ENCODE measurements at regions not wholly inside any gene's neighbourhood (a gene's known extent, or its start where the extent isn't known, plus 50 kb on each side); places are given as distances from the start of the nearest gene placed in this dataset.

DNA sequence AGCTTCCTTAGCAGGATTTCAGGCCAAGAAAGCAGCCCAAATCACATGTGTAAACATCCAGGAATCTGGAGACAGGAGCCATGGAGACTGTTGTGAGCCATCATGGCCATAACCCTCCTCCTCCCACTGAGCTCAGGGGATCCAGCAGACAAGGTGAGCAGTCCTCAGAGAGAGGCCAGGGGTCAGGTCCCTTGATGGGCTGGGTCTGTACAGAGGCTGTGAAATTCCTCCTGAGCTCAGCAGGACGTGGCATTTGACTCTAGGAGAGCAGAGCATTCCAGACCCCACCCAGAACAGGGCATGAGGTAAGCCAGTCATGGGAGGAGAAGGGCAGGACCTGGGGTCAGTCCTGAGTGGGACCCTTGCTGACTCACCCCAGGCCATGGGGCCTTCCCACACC lies 67.0 kb upstream of the ACAN start:
- no peak for DNase-seq (ENCODE audit: low spot score in 2 of 2)
- Mint-ChIP-seq H3K9me3 (no peaks in the 10 kb centered on the region), H3K36me3 (no peaks in the 10 kb centered on the region), H3K27ac (no peak overlapping the region), H3K4me3 (no peak overlapping the region), H3K4me1 (no peaks in the 10 kb centered on the region)
- no peak for ATAC-seq

DNA sequence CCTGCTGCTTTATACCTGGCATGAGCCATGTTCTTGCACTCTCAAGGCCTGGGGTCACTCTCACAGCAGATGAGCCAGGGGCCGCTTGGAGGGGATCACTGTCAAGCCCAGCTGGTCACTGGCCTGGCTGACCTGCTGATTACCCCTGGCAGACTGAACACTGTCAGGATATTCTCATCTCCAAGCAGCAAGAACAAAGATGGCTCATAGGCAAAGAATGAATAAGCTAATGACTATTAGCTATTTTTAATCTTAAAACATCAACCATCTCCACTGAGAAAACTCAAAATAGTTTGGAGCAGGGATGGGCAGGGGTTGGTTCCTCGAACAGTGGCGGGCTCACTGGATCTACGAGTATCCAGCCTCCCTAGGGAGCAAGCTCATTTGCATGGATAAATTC lies 64.4 kb upstream of the ACAN start:
- H3K36me3 Mint-ChIP-seq: no peaks in the 10 kb centered on the region
- ATAC-seq (no peak), DNase-seq (ENCODE audit: low spot score in 2 of 2) (no peak)
- no peak overlapping the region for H3K4me3 Mint-ChIP-seq
- no peaks in the 10 kb centered on the region for H3K4me1 Mint-ChIP-seq
- no peaks in the 10 kb centered on the region for H3K9me3 Mint-ChIP-seq
- no peak overlapping the region for H3K27ac Mint-ChIP-seq

DNA sequence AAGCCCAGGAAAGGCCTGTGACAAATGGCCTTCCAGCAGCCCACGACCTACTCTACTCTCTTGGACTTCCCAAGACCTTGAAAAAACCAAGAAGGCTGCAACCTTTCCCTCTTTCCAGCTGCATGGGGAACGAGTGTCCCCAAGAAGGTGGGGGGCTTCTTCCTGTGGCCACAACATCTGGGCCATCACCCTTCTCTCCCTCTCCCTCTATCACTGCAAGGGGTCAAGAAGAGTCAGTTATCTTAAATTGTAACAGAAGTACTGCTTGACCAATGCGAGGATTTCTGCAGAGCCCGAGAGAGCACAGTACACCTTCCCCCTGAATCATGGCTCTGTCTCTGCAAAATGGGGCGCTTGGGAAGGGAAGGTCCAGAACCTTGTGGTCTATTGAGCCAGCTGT lies 63.7 kb upstream of the ACAN start:
- Mint-ChIP-seq H3K4me1 (no peaks in the 10 kb centered on the region), H3K9me3 (no peaks in the 10 kb centered on the region), H3K27ac (no peak overlapping the region), H3K36me3 (no peaks in the 10 kb centered on the region), H3K4me3 (no peak overlapping the region)
- no peak for ATAC-seq
- no peak for DNase-seq (ENCODE audit: low spot score in 2 of 2)

DNA sequence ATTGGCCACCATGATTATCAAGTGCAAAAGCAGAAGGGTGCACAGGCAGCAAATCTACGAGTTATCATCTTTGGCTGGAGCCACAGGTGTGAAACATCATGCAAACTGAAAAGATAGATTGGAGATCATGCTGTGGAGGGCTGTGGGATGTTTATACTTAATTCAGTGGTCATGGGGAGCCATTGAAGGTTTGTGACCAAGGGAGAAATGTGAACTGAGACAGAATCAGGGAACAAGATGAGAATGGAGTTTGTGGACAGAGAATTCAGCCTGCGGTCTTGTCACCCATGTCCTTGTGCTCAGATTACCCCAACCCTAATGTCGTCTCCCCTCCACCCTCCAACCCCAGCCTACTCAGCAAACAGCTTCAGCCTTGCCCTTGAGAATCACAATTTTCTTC lies 62.9 kb upstream of the ACAN start:
- Mint-ChIP-seq H3K9me3 (no peaks in the 10 kb centered on the region), H3K4me3 (no peak overlapping the region), H3K36me3 (no peaks in the 10 kb centered on the region), H3K4me1 (no peaks in the 10 kb centered on the region), H3K27ac (no peak overlapping the region)
- ATAC-seq: no peak
- no peak for DNase-seq (ENCODE audit: low spot score in 2 of 2)

GRCh38 chr15:88741046-88741445 lies 62.2 kb upstream of the ACAN start:
- Mint-ChIP-seq H3K4me1 (no peaks in the 10 kb centered on the region), H3K4me3 (no peak overlapping the region), H3K9me3 (no peaks in the 10 kb centered on the region), H3K27ac (no peak overlapping the region), H3K36me3 (no peaks in the 10 kb centered on the region)
- DNase-seq (ENCODE audit: low spot score in 2 of 2) (no peak), ATAC-seq (no peak)

GRCh38 chr15:88741671-88742070 lies 61.6 kb upstream of the ACAN start:
- no peaks in the 10 kb centered on the region for H3K36me3 Mint-ChIP-seq
- H3K27ac Mint-ChIP-seq: no peak overlapping the region
- H3K9me3 Mint-ChIP-seq: no peaks in the 10 kb centered on the region
- no peak for DNase-seq (ENCODE audit: low spot score in 2 of 2)
- H3K4me1 Mint-ChIP-seq: no peaks in the 10 kb centered on the region
- no peak overlapping the region for H3K4me3 Mint-ChIP-seq
- no peak for ATAC-seq

GRCh38 chr15:88742161-88742560 lies 61.1 kb upstream of the ACAN start:
- no peak for DNase-seq (ENCODE audit: low spot score in 2 of 2)
- Mint-ChIP-seq H3K4me3 (no peak overlapping the region), H3K27ac (no peak overlapping the region), H3K36me3 (no peaks in the 10 kb centered on the region), H3K9me3 (no peaks in the 10 kb centered on the region), H3K4me1 (no peaks in the 10 kb centered on the region)
- ATAC-seq: no peak

- Mint-ChIP-seq H3K36me3 (no peaks in the 10 kb centered on the region), H3K27ac (no peak overlapping the region), H3K9me3 (no peaks in the 10 kb centered on the region), H3K4me1 (no peaks in the 10 kb centered on the region), H3K4me3 (no peak overlapping the region)
- ATAC-seq (no peak), DNase-seq (ENCODE audit: low spot score in 2 of 2) (no peak)
These were observed 58.7 kb upstream of the ACAN start for GRCh38 chr15:88744548-88745020.

DNA sequence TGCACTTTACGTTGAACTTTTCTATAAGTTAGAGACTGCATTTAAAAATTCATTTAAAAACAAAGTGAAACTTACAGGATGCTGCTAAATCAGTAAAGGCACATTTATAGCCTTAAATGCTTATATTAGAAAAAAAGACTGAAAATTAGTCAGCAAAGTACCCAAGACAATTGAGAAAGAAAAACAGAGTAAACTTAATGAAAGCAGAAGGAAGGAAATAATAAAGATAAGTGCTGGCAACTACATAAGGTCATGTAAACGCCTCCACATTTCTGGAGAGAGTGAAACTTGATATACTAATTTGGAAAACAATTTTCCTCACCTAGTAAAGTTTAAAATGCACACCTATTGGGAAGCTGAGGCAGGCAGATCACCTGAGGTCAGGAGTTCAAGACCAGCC lies 58.2 kb upstream of the ACAN start:
- H3K4me3 Mint-ChIP-seq: no peak overlapping the region
- DNase-seq (ENCODE audit: low spot score in 2 of 2): no peak

DNA sequence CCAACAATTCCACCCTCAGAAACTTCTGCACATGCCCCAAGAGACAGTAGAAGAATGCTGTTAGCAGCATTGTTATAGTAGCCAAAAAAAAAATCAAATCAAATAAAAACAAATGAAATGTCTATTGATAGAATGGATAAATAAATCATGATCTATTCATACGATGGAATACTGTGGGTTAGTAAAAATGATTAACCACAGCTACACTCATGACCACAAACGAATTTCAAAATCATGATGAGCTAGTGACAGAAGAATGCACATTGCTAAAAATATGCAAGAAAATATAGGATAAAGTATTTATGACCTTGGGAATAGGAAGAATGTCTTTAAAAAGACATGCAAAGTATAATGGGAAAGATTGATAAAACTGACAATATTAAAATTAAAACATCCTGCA lies 57.5 kb upstream of the ACAN start:
- no peak for DNase-seq (ENCODE audit: low spot score in 2 of 2)
- no peak for ATAC-seq
- H3K36me3 Mint-ChIP-seq: no peaks in the 10 kb centered on the region

More for the DNA sequence above, 58.2 kb upstream of the ACAN start:
- Mint-ChIP-seq H3K27ac (no peak overlapping the region), H3K36me3 (no peaks in the 10 kb centered on the region), H3K9me3 (no peaks in the 10 kb centered on the region), H3K4me1 (no peaks in the 10 kb centered on the region)
- no peak for ATAC-seq

GRCh38 chr15:88746451-88746850 lies 56.8 kb upstream of the ACAN start:
- Mint-ChIP-seq H3K4me3 (no peak overlapping the region), H3K9me3 (no peaks in the 10 kb centered on the region)

More for the DNA sequence above, 57.5 kb upstream of the ACAN start:
- Mint-ChIP-seq H3K27ac (no peak overlapping the region), H3K9me3 (no peaks in the 10 kb centered on the region), H3K4me3 (no peak overlapping the region), H3K4me1 (no peaks in the 10 kb centered on the region)

DNA sequence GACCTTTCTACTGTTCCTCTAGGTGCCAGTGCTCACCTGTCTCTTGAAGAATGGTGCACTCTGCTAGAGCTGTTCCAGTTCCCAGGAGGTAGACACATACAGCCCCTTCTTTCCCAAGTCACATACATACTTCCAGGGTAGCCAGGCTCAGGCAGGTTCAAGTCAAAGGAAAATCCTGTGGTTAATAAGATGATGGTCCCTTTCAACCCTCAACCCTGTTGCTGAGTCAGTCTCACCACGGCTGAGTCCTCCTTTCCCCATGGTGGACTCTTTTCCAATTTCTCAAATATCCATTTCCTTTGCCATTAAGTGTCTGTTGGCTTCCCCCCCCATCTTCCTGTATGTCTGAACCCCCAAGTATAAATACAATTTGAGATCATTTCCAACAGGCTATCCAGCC lies 56.1 kb upstream of the ACAN start:
- H3K9me3 Mint-ChIP-seq: no peaks in the 10 kb centered on the region
- DNase-seq (ENCODE audit: low spot score in 2 of 2): no peak
- H3K4me3 Mint-ChIP-seq: no peak overlapping the region
- ATAC-seq: no peak
- H3K27ac Mint-ChIP-seq: no peak overlapping the region
- no peaks in the 10 kb centered on the region for H3K4me1 Mint-ChIP-seq
- H3K36me3 Mint-ChIP-seq: no peaks in the 10 kb centered on the region

More at GRCh38 chr15:88746451-88746850, 56.8 kb upstream of the ACAN start:
- DNase-seq (ENCODE audit: low spot score in 2 of 2): no peak
- ATAC-seq: no peak
- H3K36me3 Mint-ChIP-seq: no peaks in the 10 kb centered on the region
- no peak overlapping the region for H3K27ac Mint-ChIP-seq
- no peaks in the 10 kb centered on the region for H3K4me1 Mint-ChIP-seq

- no peak for ATAC-seq
- Mint-ChIP-seq H3K4me3 (no peak overlapping the region), H3K36me3 (no peaks in the 10 kb centered on the region), H3K4me1 (no peaks in the 10 kb centered on the region), H3K9me3 (no peaks in the 10 kb centered on the region), H3K27ac (no peak overlapping the region)
- DNase-seq (ENCODE audit: low spot score in 2 of 2): no peak
These were observed 55.6 kb upstream of the ACAN start for GRCh38 chr15:88747631-88748030.

DNA sequence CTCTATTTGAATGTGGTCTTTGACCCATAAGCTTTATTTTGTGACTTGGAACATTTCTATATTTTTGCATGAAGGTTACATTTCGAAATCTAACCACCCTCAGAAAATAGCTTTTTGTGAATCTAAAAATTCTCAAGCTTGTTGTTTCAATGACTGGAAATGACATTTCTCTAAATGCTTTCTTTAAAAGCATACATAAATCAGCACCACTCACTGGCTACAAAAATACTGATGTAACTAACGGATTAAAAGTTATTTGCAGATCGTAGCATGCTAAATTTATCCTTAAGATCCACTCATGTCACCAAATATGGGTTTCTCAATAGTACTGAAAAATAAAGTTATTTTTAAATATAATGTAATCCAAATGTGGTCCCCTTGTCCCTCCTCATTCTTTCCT lies 55.2 kb upstream of the ACAN start:
- Mint-ChIP-seq H3K9me3 (no peaks in the 10 kb centered on the region), H3K4me1 (no peaks in the 10 kb centered on the region), H3K4me3 (no peak overlapping the region), H3K36me3 (no peaks in the 10 kb centered on the region), H3K27ac (no peak overlapping the region)
- no peak for ATAC-seq
- DNase-seq (ENCODE audit: low spot score in 2 of 2): no peak

GRCh38 chr15:88748651-88749050 lies 54.6 kb upstream of the ACAN start:
- ATAC-seq (no peak), DNase-seq (ENCODE audit: low spot score in 2 of 2) (no peak)
- H3K4me1 Mint-ChIP-seq: no peaks in the 10 kb centered on the region
- no peaks in the 10 kb centered on the region for H3K9me3 Mint-ChIP-seq
- H3K4me3 Mint-ChIP-seq: no peak overlapping the region
- no peaks in the 10 kb centered on the region for H3K36me3 Mint-ChIP-seq
- no peak overlapping the region for H3K27ac Mint-ChIP-seq

- H3K36me3 Mint-ChIP-seq: no peaks in the 10 kb centered on the region
- H3K27ac Mint-ChIP-seq: no peak overlapping the region
- DNase-seq (ENCODE audit: low spot score in 2 of 2) (no peak), ATAC-seq (no peak)
- no peaks in the 10 kb centered on the region for H3K9me3 Mint-ChIP-seq
- H3K4me3 Mint-ChIP-seq: no peak overlapping the region
- no peaks in the 10 kb centered on the region for H3K4me1 Mint-ChIP-seq
These were observed 53.5 kb upstream of the ACAN start for GRCh38 chr15:88749699-88750098.

DNA sequence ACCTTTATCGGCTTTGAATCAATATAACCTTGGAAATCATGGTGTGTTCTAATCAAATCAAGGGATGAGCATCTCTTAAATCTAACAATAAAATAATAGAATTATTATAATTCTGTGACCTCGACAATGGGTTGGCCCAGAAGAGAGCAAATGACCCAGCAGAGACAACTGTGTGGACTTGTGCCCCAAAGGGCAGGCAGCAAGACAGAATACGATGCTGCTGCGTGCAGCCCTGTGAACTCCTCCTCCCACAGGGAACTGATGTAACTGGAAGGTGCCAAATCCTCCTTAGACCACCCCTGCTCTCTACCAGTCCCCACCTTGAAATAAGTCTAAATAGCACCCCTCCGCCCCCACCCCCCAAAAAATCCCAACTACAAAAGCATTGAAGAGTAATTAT lies 50.7 kb upstream of the ACAN start:
- Mint-ChIP-seq H3K27ac (no peak overlapping the region), H3K4me3 (no peak overlapping the region), H3K36me3 (no peaks in the 10 kb centered on the region), H3K4me1 (no peaks in the 10 kb centered on the region), H3K9me3 (no peaks in the 10 kb centered on the region)
- DNase-seq (ENCODE audit: low spot score in 2 of 2): no peak
- no peak for ATAC-seq

Measured in stimulated activated effector memory CD8-positive, alpha-beta T cell treated with anti-CD3 and anti-CD28 coated beads, Interleukin-12 subunit alpha, Interleukin-12 subunit beta, amount 100 ng/mL, for 72 hours (primary cell).